Endodermal cell (in vitro differentiated cells): ENCODE measurements at regions not wholly inside any gene's neighbourhood (a gene's known extent, or its start where the extent isn't known, plus 50 kb on each side); places are given as distances from the start of the nearest gene placed in this dataset.
A peak's percentile ranks its signal among the peaks of the same experiment; 100 is the strongest.
"Not testable (repeated sequence)": the region's sequence is repeated elsewhere in the genome, so short reads cannot be mapped to it uniquely, and the experiment has no call there.

ENCODE experiments used
- DNase-seq: peaks from one replicate; pipeline ENCODE4 v3.0.0-alpha.2; 2017
- H3K27ac ChIP-seq: 2 replicates; pipeline ENCODE4 v1.5.1; 2013; ENCODE audit warnings: mild to moderate bottlenecking, low read depth, low read length, moderate library complexity
- H3K27me3 ChIP-seq: 2 replicates; pipeline ENCODE4 v1.6.1; 2013; ENCODE audit warnings: mild to moderate bottlenecking, low read length, moderate library complexity; ENCODE audit not compliant: insufficient read depth, control insufficient read depth, poor library complexity, severe bottlenecking
- H3K36me3 ChIP-seq: 2 replicates; pipeline ENCODE4 v1.7.0; 2013; ENCODE audit warnings: mild to moderate bottlenecking, low read length, moderate library complexity; ENCODE audit not compliant: control insufficient read depth, insufficient read depth
- H3K4me1 ChIP-seq: one replicate; pipeline ENCODE4 v1.7.0; 2013; ENCODE audit warnings: low read length; ENCODE audit not compliant: control insufficient read depth, insufficient read depth
- H3K4me3 ChIP-seq: 2 replicates; pipeline ENCODE4 v1.5.1; 2013; ENCODE audit warnings: mild to moderate bottlenecking, low read length, moderate library complexity
- H3K9ac ChIP-seq: 2 replicates; pipeline ENCODE4 v1.6.1; 2013; ENCODE audit warnings: mild to moderate bottlenecking, low read length, moderate library complexity; ENCODE audit not compliant: poor library complexity, severe bottlenecking; ENCODE audit errors: extremely low read depth
- H3K9me3 ChIP-seq: 2 replicates; pipeline ENCODE4 v1.6.1; 2013; ENCODE audit warnings: mild to moderate bottlenecking, low read length, moderate library complexity; ENCODE audit not compliant: control insufficient read depth
- H3K27ac Mint-ChIP-seq: 2 replicates; pipeline ENCODE4 v1.8.0; 2020; ENCODE audit warnings: mixed read lengths
- H3K27me3 Mint-ChIP-seq: 2 replicates; pipeline ENCODE4 v1.8.0; 2021; ENCODE audit warnings: mild to moderate bottlenecking, mixed read lengths; ENCODE audit not compliant: insufficient read depth
- H3K36me3 Mint-ChIP-seq: 2 replicates; pipeline ENCODE4 v1.8.0; 2020; ENCODE audit warnings: low read depth, mixed read lengths
- H3K4me1 Mint-ChIP-seq: 2 replicates; pipeline ENCODE4 v1.8.0; 2020; ENCODE audit warnings: mixed read lengths
- H3K4me3 Mint-ChIP-seq: 2 replicates; pipeline ENCODE4 v1.8.0; 2020; ENCODE audit warnings: mild to moderate bottlenecking, moderate library complexity, mixed read lengths
- H3K9me3 Mint-ChIP-seq: 2 replicates; pipeline ENCODE4 v1.8.0; 2020; ENCODE audit warnings: mild to moderate bottlenecking, mixed read lengths
- WGBS, 2 experiments: methylation state at CpG; one replicate each; pipeline versions ENCODE4 v1.1.5 to v1.1.7; 2013; ENCODE audit warnings: missing lambda C conversion rate in 2 of 2, mixed read lengths in 1 of 2; ENCODE audit not compliant: insufficient coverage in 1 of 2, insufficient read length in 1 of 2; 5-methylcytosine and 5-hydroxymethylcytosine counted together
- TF ChIP-seq, protein P1 (sequence below): fragments of 200-600 bp; sonication (generic); conservative IDR thresholded peaks from 2 replicates; pipeline ENCODE4 v1.5.0; 2021; ENCODE audit warnings: antibody characterized with exemption, mild to moderate bottlenecking

DNA sequence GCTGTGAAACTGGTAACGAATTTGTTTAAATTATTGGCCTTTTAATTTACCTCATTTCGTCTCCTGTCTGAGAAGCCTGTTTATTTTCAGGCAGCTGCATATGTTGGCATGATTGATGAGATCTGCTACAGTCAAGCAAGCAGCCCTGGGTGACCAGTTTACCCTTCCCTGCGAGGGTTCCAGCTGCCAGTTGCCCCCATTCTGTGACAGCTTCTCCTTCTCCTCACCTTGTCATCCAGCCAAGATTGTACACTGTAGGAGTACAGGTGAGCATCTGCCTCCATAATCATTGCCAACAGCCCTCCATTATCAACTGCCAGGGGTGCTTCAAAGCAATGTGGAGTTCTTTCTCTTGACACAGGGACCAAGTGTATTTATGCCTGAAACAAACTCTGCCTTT is 1979.9 kb upstream of the PRR20A start:
- no peak overlapping the region for H3K9ac ChIP-seq
- no peak overlapping the region for H3K4me3 ChIP-seq
- no peak overlapping the region for H3K4me3 Mint-ChIP-seq
- no peak overlapping the region for H3K27ac ChIP-seq
- H3K36me3 ChIP-seq = no peaks in the 10 kb centered on the region
- peaks cover 16% of the 10 kb centered on the region for H3K9me3 ChIP-seq
- no peak overlapping the region for H3K27ac Mint-ChIP-seq
- peaks cover 14% of the 10 kb centered on the region for H3K9me3 Mint-ChIP-seq
- no peak for DNase-seq
- H3K27me3 ChIP-seq = no peaks in the 10 kb centered on the region
- TF ChIP-seq, protein P1, sequence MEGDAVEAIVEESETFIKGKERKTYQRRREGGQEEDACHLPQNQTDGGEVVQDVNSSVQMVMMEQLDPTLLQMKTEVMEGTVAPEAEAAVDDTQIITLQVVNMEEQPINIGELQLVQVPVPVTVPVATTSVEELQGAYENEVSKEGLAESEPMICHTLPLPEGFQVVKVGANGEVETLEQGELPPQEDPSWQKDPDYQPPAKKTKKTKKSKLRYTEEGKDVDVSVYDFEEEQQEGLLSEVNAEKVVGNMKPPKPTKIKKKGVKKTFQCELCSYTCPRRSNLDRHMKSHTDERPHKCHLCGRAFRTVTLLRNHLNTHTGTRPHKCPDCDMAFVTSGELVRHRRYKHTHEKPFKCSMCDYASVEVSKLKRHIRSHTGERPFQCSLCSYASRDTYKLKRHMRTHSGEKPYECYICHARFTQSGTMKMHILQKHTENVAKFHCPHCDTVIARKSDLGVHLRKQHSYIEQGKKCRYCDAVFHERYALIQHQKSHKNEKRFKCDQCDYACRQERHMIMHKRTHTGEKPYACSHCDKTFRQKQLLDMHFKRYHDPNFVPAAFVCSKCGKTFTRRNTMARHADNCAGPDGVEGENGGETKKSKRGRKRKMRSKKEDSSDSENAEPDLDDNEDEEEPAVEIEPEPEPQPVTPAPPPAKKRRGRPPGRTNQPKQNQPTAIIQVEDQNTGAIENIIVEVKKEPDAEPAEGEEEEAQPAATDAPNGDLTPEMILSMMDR = no peak
- H3K27me3 Mint-ChIP-seq = no peaks in the 10 kb centered on the region
- no peaks in the 10 kb centered on the region for H3K4me1 Mint-ChIP-seq
- peaks cover 2% of the 10 kb centered on the region for H3K36me3 Mint-ChIP-seq
- H3K4me1 ChIP-seq = no peaks in the 10 kb centered on the region
- 91 to 96% methylated on average over 2 to 3 of the region's 3 CpGs for WGBS, 2 experiments

DNA sequence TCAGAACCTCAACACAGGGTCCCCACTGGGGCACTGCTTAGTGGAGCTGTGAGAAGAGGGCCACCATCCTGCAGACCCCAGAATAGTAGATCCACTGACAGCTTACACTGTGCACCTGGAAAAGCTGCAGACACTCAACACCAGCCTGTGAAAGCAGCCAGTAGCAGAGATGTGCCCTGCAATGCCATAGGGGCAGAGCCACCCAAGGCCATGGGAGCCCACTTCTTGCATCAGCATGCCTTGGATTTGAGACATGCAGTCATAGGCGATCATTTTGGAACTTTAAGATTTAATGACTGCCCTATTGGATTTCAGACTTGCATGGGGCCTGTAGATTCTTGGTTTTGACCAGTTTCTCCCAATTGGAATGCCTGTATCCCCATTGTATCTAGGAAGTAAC is 1962.1 kb upstream of the PRR20A start:
- H3K9ac ChIP-seq, H3K36me3 ChIP-seq, H3K4me1 ChIP-seq, DNase-seq, H3K27me3 Mint-ChIP-seq, H3K27ac ChIP-seq, H3K4me3 ChIP-seq, H3K4me3 Mint-ChIP-seq, H3K27ac Mint-ChIP-seq, H3K36me3 Mint-ChIP-seq, H3K4me1 Mint-ChIP-seq, H3K27me3 ChIP-seq: not testable (repeated sequence)
- 94 to 100% methylated on average over 1 of the region's 1 CpG for WGBS, 2 experiments
- peaks cover 24% of the 10 kb centered on the region for H3K9me3 Mint-ChIP-seq
- peaks cover 13% of the 10 kb centered on the region for H3K9me3 ChIP-seq

DNA sequence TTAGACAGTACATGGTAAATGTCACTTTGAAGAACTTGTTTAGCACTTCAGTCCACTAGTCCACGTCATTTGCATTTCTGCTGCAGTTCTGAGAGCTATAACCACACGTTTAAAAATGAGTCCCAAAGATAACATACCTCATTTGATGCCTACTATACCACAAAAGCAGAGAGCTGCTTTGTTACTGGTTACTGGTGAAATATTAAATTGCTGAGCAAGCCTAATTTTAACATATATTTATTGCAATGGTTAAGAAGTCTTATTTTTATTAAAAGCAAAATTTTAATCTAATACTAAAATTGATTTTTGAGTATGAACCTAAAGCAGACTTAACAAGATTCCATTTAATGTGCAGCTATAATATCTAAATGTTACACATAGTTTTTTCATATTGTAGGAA is 1949.7 kb upstream of the PRR20A start:
- Mint-ChIP-seq H3K4me1 (no peaks in the 10 kb centered on the region), H3K36me3 (no peaks in the 10 kb centered on the region), H3K27me3 (no peaks in the 10 kb centered on the region), H3K27ac (no peak overlapping the region), H3K9me3 (peaks cover 13% of the 10 kb centered on the region), H3K4me3 (no peak overlapping the region)
- 86% methylated on average over 2 of the region's 2 CpGs; no CpG with 5 or more reads in 1 of the 2 experiments for WGBS, 2 experiments
- H3K36me3 ChIP-seq = no peaks in the 10 kb centered on the region
- no peak overlapping the region for H3K4me3 ChIP-seq
- no peak overlapping the region for H3K9ac ChIP-seq
- H3K4me1 ChIP-seq = no peaks in the 10 kb centered on the region
- H3K27ac ChIP-seq = no peak overlapping the region
- peaks cover 15% of the 10 kb centered on the region for H3K9me3 ChIP-seq
- H3K27me3 ChIP-seq = no peaks in the 10 kb centered on the region
- TF ChIP-seq, protein P1 = no peak
- DNase-seq = no peak

DNA sequence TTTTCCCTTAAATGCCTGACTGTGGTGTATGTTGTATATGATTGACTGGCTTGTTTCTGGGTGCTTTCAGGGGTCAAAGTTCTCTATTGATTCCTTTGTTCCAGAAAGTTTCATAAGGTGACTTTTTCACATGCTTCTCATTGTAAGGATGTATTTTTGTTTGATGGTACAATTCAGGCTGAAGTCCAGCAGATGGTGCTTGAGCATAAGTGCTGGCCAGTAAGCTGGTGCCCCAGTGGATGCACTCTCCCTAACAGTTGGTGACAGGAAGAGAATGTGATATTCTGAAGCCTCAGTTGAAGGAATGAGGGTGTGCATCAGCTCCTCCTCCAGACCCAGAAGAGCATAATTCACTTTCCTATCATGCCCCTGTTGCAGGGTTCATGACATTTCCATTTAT is 1941.6 kb upstream of the PRR20A start:
- Histone ChIP-seq H3K27me3 (no peaks in the 10 kb centered on the region), H3K9me3 (peaks cover 22% of the 10 kb centered on the region), H3K27ac (no peak overlapping the region), H3K4me1 (no peaks in the 10 kb centered on the region), H3K4me3 (no peak overlapping the region), H3K36me3 (no peaks in the 10 kb centered on the region), H3K9ac (no peak overlapping the region)
- Mint-ChIP-seq H3K27me3 (no peaks in the 10 kb centered on the region), H3K27ac (no peak overlapping the region), H3K4me3 (no peak overlapping the region), H3K4me1 (no peaks in the 10 kb centered on the region), H3K9me3 (peaks cover 29% of the 10 kb centered on the region), H3K36me3 (no peaks in the 10 kb centered on the region)
- DNase-seq = peak; percentile 47
- TF ChIP-seq, protein P1 = peak; percentile 69
